Aorta (tissue), 5 donors: ENCODE measurements at regions not wholly inside any gene's neighbourhood (a gene's known extent, or its start where the extent isn't known, plus 50 kb on each side); places are given as distances from the start of the nearest gene placed in this dataset.
A peak's percentile ranks its signal among the peaks of the same experiment; 100 is the strongest.

Experiments
- ATAC-seq: fragments of 200-7000 bp; cut with Tn5 transposase; one replicate; pipeline ENCODE4 v1.9.1; 2022; ENCODE audit warnings: moderate library complexity; ENCODE audit not compliant: low FRiP score
- DNase-seq, 2 donors: peaks; one replicate each; pipeline ENCODE4 v3.0.0-alpha.2; 2020
- H3K27ac ChIP-seq, 2 donors: one replicate each; pipeline ENCODE4 v1.5.1; 2013; ENCODE audit warnings: low read length in 2 of 2, mild to moderate bottlenecking in 2 of 2, moderate library complexity in 2 of 2, control low read depth in 1 of 2, inconsistent platforms in 1 of 2, low read depth in 1 of 2
- H3K27me3 ChIP-seq, 2 donors: one replicate each; pipeline ENCODE4 v1.6.1; 2013; ENCODE audit warnings: control low read depth in 1 of 2, low read length in 1 of 2, mild to moderate bottlenecking in 1 of 2, moderate library complexity in 1 of 2; ENCODE audit not compliant: insufficient read depth in 2 of 2, control insufficient read depth in 1 of 2
- H3K36me3 ChIP-seq, 2 donors: one replicate each; pipeline ENCODE4 v1.6.1; 2013; ENCODE audit warnings: control low read depth in 1 of 2, low read length in 1 of 2, mild to moderate bottlenecking in 1 of 2; ENCODE audit not compliant: insufficient read depth in 2 of 2, control insufficient read depth in 1 of 2
- H3K4me1 ChIP-seq, 2 donors: one replicate each; pipeline ENCODE4 v1.6.1; 2013; ENCODE audit warnings: low read length in 2 of 2, control low read depth in 1 of 2, mild to moderate bottlenecking in 1 of 2, moderate library complexity in 1 of 2; ENCODE audit not compliant: insufficient read depth in 2 of 2, control insufficient read depth in 1 of 2
- H3K4me3 ChIP-seq, 2 donors: one replicate each; pipeline ENCODE4 v1.5.1; 2013; ENCODE audit warnings: low read length in 2 of 2, control low read depth in 1 of 2, mild to moderate bottlenecking in 1 of 2
- H3K9me3 ChIP-seq: one replicate; pipeline ENCODE4 v1.6.1; 2013; ENCODE audit warnings: mild to moderate bottlenecking, low read length; ENCODE audit not compliant: control insufficient read depth
- WGBS, 2 donors: extraction: QIAGEN DNeasy Blood & Tissue Kit; methylation state at CpG; one replicate each; pipeline ENCODE4 v1.1.7; 2013; 5-methylcytosine and 5-hydroxymethylcytosine counted together
- intact Hi-C, 2 donors: fragments of 100-400 bp; cut with DNase I; formaldehyde crosslinking; loops; one replicate each; pipeline versions ENCODE4 v1.14.2 to v1.15.0; 2022
- donor health status: healthy with polysubstance abuse.
- donor health status: Bipolar disorder and iron deficiency.
- donor health status: DM: no; HTN: no; CAD: no.
- donor health status: DM: no; HTN: no; CAD: no.
- donor health status: DM: yes; HTN: yes; CAD: no.

DNA sequence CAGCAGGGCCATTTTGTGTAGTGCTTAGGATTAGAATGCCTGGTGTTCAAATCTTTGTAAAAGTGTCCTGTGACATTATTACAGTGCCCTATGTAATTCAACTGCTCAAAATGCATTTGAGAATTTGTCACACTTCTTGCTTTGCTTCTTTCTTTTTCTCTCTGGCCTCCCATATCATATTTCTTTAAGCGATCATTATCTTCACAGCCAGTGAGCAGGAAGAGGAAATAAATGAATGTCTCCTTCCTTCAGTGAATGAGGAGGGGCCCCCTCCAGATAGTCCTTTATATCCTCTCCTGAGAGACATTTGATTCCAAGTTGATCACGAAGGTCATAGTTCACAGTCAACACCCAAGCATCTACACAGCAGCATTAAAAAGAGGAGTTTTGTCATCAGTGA, 425.1 kb upstream of the NPVF start:
- ATAC-seq (no peak), DNase-seq (no peak)
- Histone ChIP-seq H3K36me3 (no peaks in the 10 kb centered on the region), H3K27me3 (no peaks in the 10 kb centered on the region), H3K4me3 (no peak overlapping the region), H3K9me3 (no peaks in the 10 kb centered on the region), H3K4me1 (peaks cover 1 to 3% of the 10 kb centered on the region in 2 donors), H3K27ac (no peak overlapping the region)
- intact Hi-C loops, result no loop called here
- WGBS, 2 donors, result 94 to 97% methylated on average over 2 of the region's 2 CpGs

GRCh38 chr7:25656071-25656470, 427.8 kb upstream of the NPVF start:
- DNase-seq, result no peak
- no peak for ATAC-seq
- no peaks in the 10 kb centered on the region for H3K9me3 ChIP-seq
- intact Hi-C loops, result no loop called here
- H3K36me3 ChIP-seq, result no peaks in the 10 kb centered on the region
- 72 to 73% methylated on average over 1 of the region's 1 CpG for WGBS, 2 donors
- H3K4me3 ChIP-seq, result no peak overlapping the region
- peaks cover 0 to 3% of the 10 kb centered on the region in 2 donors for H3K4me1 ChIP-seq
- H3K27ac ChIP-seq, result no peak overlapping the region
- no peaks in the 10 kb centered on the region for H3K27me3 ChIP-seq

DNA sequence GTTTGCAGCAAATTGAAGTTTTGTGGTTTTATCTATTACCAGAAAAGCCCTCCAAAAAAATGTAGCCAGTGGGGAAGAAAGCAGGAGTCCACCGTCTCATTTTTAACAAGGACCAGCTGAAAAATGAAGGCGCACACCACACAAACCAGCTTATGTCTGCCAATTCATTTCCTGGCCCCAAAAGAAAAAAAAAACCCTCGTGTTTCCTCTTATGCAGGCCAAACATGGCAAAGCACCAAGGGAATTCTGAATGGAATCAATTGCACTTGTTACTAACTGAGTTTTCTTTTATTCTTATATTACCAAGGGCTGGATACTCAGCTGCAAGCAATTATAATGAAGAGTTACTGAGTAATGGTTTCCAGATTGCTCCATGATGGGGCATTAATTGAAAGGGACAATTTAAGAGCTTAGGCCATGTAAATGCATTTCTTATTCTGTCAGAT, 428.3 kb upstream of the NPVF start:
- no peak for DNase-seq
- Histone ChIP-seq H3K4me1 (peaks cover 0 to 3% of the 10 kb centered on the region in 2 donors), H3K27me3 (no peaks in the 10 kb centered on the region), H3K9me3 (no peaks in the 10 kb centered on the region), H3K27ac (no peak overlapping the region), H3K36me3 (no peaks in the 10 kb centered on the region), H3K4me3 (no peak overlapping the region)
- no peak for ATAC-seq
- 0 to 1% methylated on average over 3 of the region's 3 CpGs for WGBS, 2 donors
- intact Hi-C loops, result no loop called here

- Histone ChIP-seq H3K4me3 (no peak overlapping the region), H3K27ac (no peak overlapping the region), H3K27me3 (no peaks in the 10 kb centered on the region), H3K4me1 (peaks cover 0 to 5% of the 10 kb centered on the region in 2 donors), H3K36me3 (no peaks in the 10 kb centered on the region), H3K9me3 (no peaks in the 10 kb centered on the region)
- intact Hi-C loops, result no loop called here
- ATAC-seq, result no peak
- DNase-seq, result no peak
Observed at GRCh38 chr7:25658375-25658774, 430.1 kb upstream of the NPVF start.

- Histone ChIP-seq H3K9me3 (no peaks in the 10 kb centered on the region), H3K27ac (no peak overlapping the region), H3K36me3 (no peaks in the 10 kb centered on the region), H3K27me3 (no peaks in the 10 kb centered on the region), H3K4me3 (no peak overlapping the region), H3K4me1 (peaks cover 0 to 8% of the 10 kb centered on the region in 2 donors)
- DNase-seq, result no peak
- ATAC-seq, result no peak
- intact Hi-C loops, result loop anchor here in 1 of 2 donors (5.0 kb wide), 2 partner anchors 33 to 192 kb away; no protein-coding TSS in a partner anchor
- 25 to 29% methylated on average over 6 of the region's 6 CpGs for WGBS, 2 donors
Observed at GRCh38 chr7:25659841-25660240, 431.6 kb upstream of the NPVF start.

DNA sequence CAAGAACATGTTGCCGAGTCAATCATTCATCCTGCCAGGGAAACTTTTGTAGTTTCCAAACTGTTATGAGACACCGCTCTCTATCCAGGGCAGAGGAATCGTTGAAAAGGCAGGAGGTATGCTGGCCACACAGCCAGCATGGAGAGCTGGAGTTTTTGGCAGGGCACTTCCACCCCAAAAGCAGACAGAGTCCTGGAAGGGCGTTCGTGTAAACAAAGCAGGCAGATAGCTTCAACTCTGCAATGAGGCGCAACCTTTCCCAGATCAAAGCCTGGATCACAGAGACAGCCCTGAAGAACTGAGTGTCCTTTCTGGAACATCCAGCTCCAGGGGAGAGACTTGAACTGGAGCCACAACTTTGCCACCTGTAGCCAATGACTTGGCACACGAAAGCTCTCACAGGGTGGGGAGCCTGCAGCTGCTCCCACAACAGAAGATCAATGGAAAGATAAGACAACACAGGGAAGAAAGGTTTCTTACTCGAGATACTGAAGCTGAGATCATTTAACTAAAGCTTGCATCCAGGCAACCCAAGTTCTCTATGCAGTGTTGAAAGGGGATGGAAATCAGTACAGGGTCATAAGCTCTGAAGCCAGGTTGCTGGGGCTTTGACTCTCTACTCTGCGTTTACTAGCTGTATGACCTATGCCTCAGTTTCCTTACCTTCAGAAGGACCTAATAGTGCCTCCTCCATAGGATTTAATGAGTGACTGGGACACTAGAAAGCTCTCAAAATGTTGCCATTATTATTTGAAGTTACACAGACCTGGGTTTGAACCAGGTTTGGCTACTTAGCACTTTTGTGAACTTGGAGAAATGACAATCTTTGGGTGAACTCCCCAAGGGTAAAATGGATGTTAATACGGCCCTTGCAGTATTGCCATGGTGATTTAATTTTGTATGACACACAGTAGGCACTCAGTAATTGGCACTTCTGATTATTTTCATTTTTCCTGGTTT, 434.8 kb upstream of the NPVF start:
- DNase-seq, result no peak
- ATAC-seq, result peak; percentile 13
- WGBS, 2 donors, result 22 to 26% methylated on average over 10 of the region's 10 CpGs
- peaks cover 0 to 6% of the 10 kb centered on the region in 2 donors for H3K4me1 ChIP-seq
- intact Hi-C loops, result loop anchor here in 1 of 2 donors (5.0 kb wide), 2 partner anchors 36 to 189 kb away; no protein-coding TSS in a partner anchor
- no peak overlapping the region for H3K4me3 ChIP-seq
- no peaks in the 10 kb centered on the region for H3K36me3 ChIP-seq
- no peaks in the 10 kb centered on the region for H3K27me3 ChIP-seq
- no peak overlapping the region for H3K27ac ChIP-seq
- no peaks in the 10 kb centered on the region for H3K9me3 ChIP-seq

GRCh38 chr7:25663877-25664276, 435.6 kb upstream of the NPVF start:
- Histone ChIP-seq H3K27me3 (no peaks in the 10 kb centered on the region), H3K4me3 (no peak overlapping the region), H3K36me3 (no peaks in the 10 kb centered on the region), H3K4me1 (peaks cover 0 to 5% of the 10 kb centered on the region in 2 donors), H3K9me3 (no peaks in the 10 kb centered on the region), H3K27ac (no peak overlapping the region)
- intact Hi-C loops, result loop anchor here in 1 of 2 donors (5.0 kb wide), 2 partner anchors 37 to 188 kb away; no protein-coding TSS in a partner anchor
- WGBS, 2 donors, result 45 to 53% methylated on average over 4 of the region's 4 CpGs
- no peak for ATAC-seq
- DNase-seq, result no peak

DNA sequence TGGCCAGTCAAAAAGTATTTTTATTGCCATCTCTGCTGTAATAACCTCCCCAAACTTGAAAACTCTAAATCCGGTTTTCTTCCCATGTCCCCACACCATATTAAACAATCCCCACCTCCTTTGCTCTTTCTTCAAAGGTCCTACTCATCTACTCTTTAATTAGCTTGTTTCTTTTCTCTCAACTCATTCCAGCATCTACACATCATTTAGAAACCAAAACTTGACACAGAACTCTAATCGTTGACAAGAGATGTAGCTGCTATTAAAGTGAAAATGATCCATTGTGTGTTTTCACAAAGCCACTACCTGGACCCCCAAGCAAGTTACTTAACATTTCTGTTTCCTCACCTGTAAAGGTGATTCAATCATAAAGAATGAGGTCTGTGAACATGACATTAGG, 436.3 kb upstream of the NPVF start:
- no peaks in the 10 kb centered on the region for H3K27me3 ChIP-seq
- H3K4me1 ChIP-seq, result peaks cover 0 to 5% of the 10 kb centered on the region in 2 donors
- intact Hi-C loops, result loop anchor here in 1 of 2 donors (5.0 kb wide), 2 partner anchors 37 to 188 kb away; no protein-coding TSS in a partner anchor
- DNase-seq (no peak), ATAC-seq (no peak)
- no peak overlapping the region for H3K27ac ChIP-seq
- WGBS, 2 donors, result 84 to 87% methylated on average over 2 of the region's 2 CpGs
- H3K4me3 ChIP-seq, result no peak overlapping the region
- H3K9me3 ChIP-seq, result no peaks in the 10 kb centered on the region
- H3K36me3 ChIP-seq, result no peaks in the 10 kb centered on the region

- no peak overlapping the region for H3K4me3 ChIP-seq
- H3K4me1 ChIP-seq, result peaks cover 0 to 5% of the 10 kb centered on the region in 2 donors
- 96 to 97% methylated on average over 4 of the region's 4 CpGs for WGBS, 2 donors
- H3K9me3 ChIP-seq, result no peaks in the 10 kb centered on the region
- intact Hi-C loops, result no loop called here
- no peaks in the 10 kb centered on the region for H3K36me3 ChIP-seq
- DNase-seq (no peak), ATAC-seq (no peak)
- H3K27ac ChIP-seq, result no peak overlapping the region
- no peaks in the 10 kb centered on the region for H3K27me3 ChIP-seq
Observed at GRCh38 chr7:25665374-25665773, 437.1 kb upstream of the NPVF start.
